SK-N-SH (cell line): ENCODE measurements at regions not wholly inside any gene's neighbourhood (a gene's known extent, or its start where the extent isn't known, plus 50 kb on each side); places are given as distances from the start of the nearest gene placed in this dataset.

Source experiments
- CTCF ChIA-PET: fragments of 300-600, 350-600 bp; formaldehyde crosslinking; extraction: SDS; loops from one replicate; lab custom pipeline; 2021; lab: Yijun Ruan, JAX
- POLR2A ChIA-PET: fragments of 350-600 bp; sonication (Branson Sonifier 250); formaldehyde crosslinking; extraction: SDS; loops from one replicate; lab custom pipeline; 2020; ENCODE audit warnings: antibody characterized with exemption, inconsistent platforms; lab: Yijun Ruan, JAX
- DNase-seq: peaks from one replicate; pipeline ENCODE4 v3.0.0; 2012
- H2AFZ ChIP-seq: fragments of 200-600 bp; sonication (generic); 2 replicates; pipeline ENCODE4 v1.8.1; 2016; ENCODE audit warnings: antibody characterized with exemption, mild to moderate bottlenecking, low read depth
- H3F3A ChIP-seq: fragments of 200-600 bp; sonication (generic); replicated peaks from 2 replicates; pipeline ENCODE3; 2016; ENCODE audit warnings: antibody characterized with exemption, mild to moderate bottlenecking; ENCODE audit not compliant: insufficient read depth
- H3K27ac ChIP-seq, 2 experiments: fragments of 200-500 bp in 1 of 2; fragments of 200-600 bp in 1 of 2; sonication (Bioruptor generic) in 1 of 2; sonication (generic), shearing (Covaris generic) in 1 of 2; 2 replicates each; pipeline versions ENCODE4 v1.5.1 to v1.6.1; 2014 to 2016; ENCODE audit warnings: low read depth in 2 of 2, inconsistent platforms in 1 of 2, low read length in 1 of 2, mild to moderate bottlenecking in 1 of 2, mixed read lengths in 1 of 2
- H3K27me3 ChIP-seq: fragments of 200-600 bp; sonication (generic), shearing (Covaris generic); 2 replicates; pipeline ENCODE4 v1.6.1; 2016; ENCODE audit warnings: mixed run types; ENCODE audit not compliant: insufficient read depth
- H3K36me3 ChIP-seq, 2 experiments: fragments of 200-500 bp in 1 of 2; fragments of 200-600 bp in 1 of 2; sonication (Bioruptor generic) in 1 of 2; sonication (generic) in 1 of 2; replicated peaks in 1 of 2; 2 replicates each; pipeline versions ENCODE3 to v1.5.1; 2014 to 2016; ENCODE audit warnings: low read length in 1 of 2, mild to moderate bottlenecking in 1 of 2; ENCODE audit not compliant: insufficient read depth in 2 of 2, control insufficient read depth in 1 of 2
- H3K4me1 ChIP-seq, 2 experiments: fragments of 200-500 bp in 1 of 2; fragments of 200-600 bp in 1 of 2; sonication (Bioruptor generic) in 1 of 2; sonication (generic), shearing (Covaris generic) in 1 of 2; 2 replicates each; pipeline versions ENCODE4 v1.5.1 to v1.6.1; 2014 to 2016; ENCODE audit warnings: low read depth in 1 of 2, low read length in 1 of 2, mixed run types in 1 of 2; ENCODE audit not compliant: insufficient read depth in 2 of 2, control insufficient read depth in 1 of 2
- H3K4me2 ChIP-seq: fragments of 200-600 bp; sonication (generic), shearing (Covaris generic); 2 replicates; pipeline ENCODE4 v1.6.1; 2017; ENCODE audit warnings: mixed run types
- H3K4me3 ChIP-seq, 2 experiments: fragments of 200-500 bp in 1 of 2; fragments of 200-600 bp in 1 of 2; sonication (Bioruptor generic) in 1 of 2; sonication (generic), shearing (Covaris generic) in 1 of 2; 2 replicates each; pipeline versions ENCODE4 v1.5.1 to v1.8.1; 2014 to 2016; ENCODE audit warnings: low read depth in 2 of 2, inconsistent platforms in 1 of 2, low read length in 1 of 2, mild to moderate bottlenecking in 1 of 2, mixed read lengths in 1 of 2, moderate library complexity in 1 of 2
- H3K79me2 ChIP-seq: fragments of 200-600 bp; sonication (generic); 2 replicates; pipeline ENCODE4 v1.8.1; 2017; ENCODE audit warnings: mild to moderate bottlenecking; ENCODE audit not compliant: insufficient read depth
- H3K9ac ChIP-seq: fragments of 200-600 bp; sonication (generic); 2 replicates; pipeline ENCODE4 v1.6.1; 2017; ENCODE audit warnings: mixed run types
- H3K9me2 ChIP-seq: fragments of 200-600 bp; sonication (generic); 2 replicates; pipeline ENCODE4 v1.6.1; 2017; ENCODE audit warnings: mixed run types
- H3K9me3 ChIP-seq: fragments of 200-600 bp; sonication (generic); 2 replicates; pipeline ENCODE4 v1.6.1; 2017; ENCODE audit warnings: mixed run types, mild to moderate bottlenecking, moderate library complexity
- H4K20me1 ChIP-seq: fragments of 200-600 bp; sonication (generic); 2 replicates; pipeline ENCODE4 v1.6.1; 2017; ENCODE audit warnings: mild to moderate bottlenecking, mixed run types; ENCODE audit not compliant: insufficient read depth
- CTCF ChIP-seq: fragments of 200-600 bp; sonication (generic); IDR thresholded peaks from 2 replicates; pipeline ENCODE4 v1.6.1; 2017; ENCODE audit warnings: antibody characterized with exemption, mild to moderate bottlenecking, moderate library complexity
- ELF1 ChIP-seq: IDR thresholded peaks from 2 replicates; pipeline ENCODE4 v1.4.0; 2012
- EP300 ChIP-seq, 2 experiments: IDR thresholded peaks; 2 replicates each; pipeline versions ENCODE4 v1.4.0 to v1.6.1; 2012; ENCODE audit warnings: borderline replicate concordance in 1 of 2, low read depth in 1 of 2, low read length in 1 of 2
- EZH2phosphoT487 ChIP-seq: fragments of 200-600 bp; sonication (generic); IDR thresholded peaks from 2 replicates; pipeline ENCODE4 v1.6.1; 2017; ENCODE audit warnings: low read depth, mixed run types, mild to moderate bottlenecking, antibody characterized with exemption, moderate library complexity, borderline replicate concordance
- FOSL2 ChIP-seq: IDR thresholded peaks from 2 replicates; pipeline ENCODE4 v1.4.0; 2012; ENCODE audit warnings: low read depth, mild to moderate bottlenecking, moderate library complexity, borderline replicate concordance
- FOXJ3 ChIP-seq: sonication (generic); formaldehyde crosslinking; IDR thresholded peaks from 2 replicates; pipeline ENCODE4 v1.5.1; 2020; ENCODE audit warnings: mild to moderate bottlenecking, missing genetic modification reagents
- FOXM1 ChIP-seq: IDR thresholded peaks from 2 replicates; pipeline ENCODE4 v1.4.0; 2012; ENCODE audit warnings: low read depth, mild to moderate bottlenecking
- GABPA ChIP-seq: IDR thresholded peaks from 2 replicates; pipeline ENCODE4 v1.4.0; 2012; ENCODE audit warnings: low read depth, mild to moderate bottlenecking
- MEF2A ChIP-seq: IDR thresholded peaks from 2 replicates; pipeline ENCODE4 v1.4.0; 2012; ENCODE audit warnings: low read depth, borderline replicate concordance
- NFIC ChIP-seq: IDR thresholded peaks from 2 replicates; pipeline ENCODE4 v1.4.0; 2012; ENCODE audit warnings: borderline replicate concordance
- PBX3 ChIP-seq: IDR thresholded peaks from 2 replicates; pipeline ENCODE4; 2012
- RAD21 ChIP-seq: IDR thresholded peaks from 2 replicates; pipeline ENCODE4 v1.6.1; 2012; ENCODE audit warnings: mild to moderate bottlenecking, low read length
- SIN3A ChIP-seq: IDR thresholded peaks from 2 replicates; pipeline ENCODE4 v1.6.1; 2012; ENCODE audit warnings: low read depth, mild to moderate bottlenecking, low read length, moderate library complexity, borderline replicate concordance
- SMC3 ChIP-seq: IDR thresholded peaks from 2 replicates; pipeline ENCODE4 v1.6.1; 2012; ENCODE audit warnings: low read depth, low read length, improper control_type of control experiment
- TAF1 ChIP-seq: IDR thresholded peaks from 2 replicates; pipeline ENCODE4 v1.6.1; 2012; ENCODE audit warnings: low read depth, mild to moderate bottlenecking, low read length, moderate library complexity, borderline replicate concordance
- TCF12 ChIP-seq: IDR thresholded peaks from 2 replicates; pipeline ENCODE4 v1.4.0; 2012
- USF1 ChIP-seq: IDR thresholded peaks from 2 replicates; pipeline ENCODE4 v1.4.0; 2012; ENCODE audit warnings: low read depth, borderline replicate concordance
- ZBTB33 ChIP-seq: IDR thresholded peaks from 2 replicates; pipeline ENCODE4 v1.4.0; 2012; ENCODE audit warnings: low read depth, borderline replicate concordance
- WGBS: methylation state at CpG from one replicate; pipeline ENCODE4 v1.1.6; 2017; ENCODE audit warnings: low lambda C conversion rate; 5-methylcytosine and 5-hydroxymethylcytosine counted together
- TF ChIP-seq, protein P1 (sequence below): fragments of 150-350 bp; IDR thresholded peaks from 2 replicates; pipeline ENCODE4 v1.6.1; 2017; ENCODE audit warnings: antibody characterized with exemption, low read length, low read depth, borderline replicate concordance

DNA sequence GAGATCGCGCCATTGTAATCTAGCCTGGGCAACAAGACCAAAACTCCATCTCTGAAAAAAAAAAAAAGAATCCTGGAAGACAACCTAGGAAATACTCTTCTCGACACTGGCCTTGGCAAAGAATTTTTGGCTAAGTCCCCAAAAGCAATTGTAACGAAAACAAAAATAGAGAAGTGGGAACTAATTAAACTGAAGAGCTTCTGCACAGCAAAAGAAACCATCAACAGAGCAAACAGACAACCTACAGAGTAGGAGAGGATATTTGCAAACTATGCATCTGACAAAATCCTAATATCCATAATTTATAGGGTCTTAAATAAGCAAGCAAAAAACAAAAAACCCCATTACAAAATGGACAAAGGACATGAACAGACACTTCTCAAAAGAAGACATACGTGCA lies 76.5 kb upstream of the DUSP21 start:
- Histone ChIP-seq H3K9me3 (no peaks in the 10 kb centered on the region; the same call in 1 of the 2 replicates), H3K27ac (no peak overlapping the region), H3K36me3 (no peaks in the 10 kb centered on the region), H3K4me3 (no peak overlapping the region), H2AFZ (no peak overlapping the region), H3K27me3 (peaks cover 8% of the 10 kb centered on the region; the same call in 1 of the 2 replicates), H3K9ac (no peak overlapping the region), H3K4me1 (no peaks in the 10 kb centered on the region; a peak in 1 of 4 replicates), H3K79me2 (no peaks in the 10 kb centered on the region), H3K9me2 (no peaks in the 10 kb centered on the region), H4K20me1 (no peaks in the 10 kb centered on the region), H3K4me2 (no peak overlapping the region), H3F3A (no peaks in the 10 kb centered on the region)
- WGBS = 63% methylated on average over 5 of the region's 5 CpGs
- TF ChIP-seq USF1 = no peak
- no peak for TF ChIP-seq EP300 (IDR thresholded peaks at IDR 0.05; ENCODE audit: borderline replicate concordance in 1 of 2, low read depth in 1 of 2, low read length in 1 of 2)
- TF ChIP-seq, protein P1, sequence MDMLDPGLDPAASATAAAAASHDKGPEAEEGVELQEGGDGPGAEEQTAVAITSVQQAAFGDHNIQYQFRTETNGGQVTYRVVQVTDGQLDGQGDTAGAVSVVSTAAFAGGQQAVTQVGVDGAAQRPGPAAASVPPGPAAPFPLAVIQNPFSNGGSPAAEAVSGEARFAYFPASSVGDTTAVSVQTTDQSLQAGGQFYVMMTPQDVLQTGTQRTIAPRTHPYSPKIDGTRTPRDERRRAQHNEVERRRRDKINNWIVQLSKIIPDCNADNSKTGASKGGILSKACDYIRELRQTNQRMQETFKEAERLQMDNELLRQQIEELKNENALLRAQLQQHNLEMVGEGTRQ = no peak
- no peak for TF ChIP-seq FOXM1
- no peak for TF ChIP-seq ZBTB33
- TF ChIP-seq CTCF = no peak
- no peak for TF ChIP-seq SMC3
- TF ChIP-seq FOXJ3 = no peak
- TF ChIP-seq TCF12 = no peak
- TF ChIP-seq TAF1 = no peak
- TF ChIP-seq SIN3A = no peak
- TF ChIP-seq ELF1 = no peak
- ChIA-PET CTCF (no interaction called here), POLR2A (no interaction called here)
- DNase-seq = no peak

- H3K79me2 ChIP-seq = no peaks in the 10 kb centered on the region
- ChIA-PET POLR2A (no interaction called here), CTCF (interaction anchor here (1.4 kb wide), 1 partner anchor 43 kb away, joined by 3 read pairs; no protein-coding TSS in a partner anchor)
- H3K9ac ChIP-seq = no peak overlapping the region
- no peaks in the 10 kb centered on the region for H3K36me3 ChIP-seq
- peaks cover 4% of the 10 kb centered on the region; the same call in 1 of the 2 replicates for H3K27me3 ChIP-seq
- no peak overlapping the region for H3K27ac ChIP-seq
- H2AFZ ChIP-seq = no peak overlapping the region
- H3K9me2 ChIP-seq = no peaks in the 10 kb centered on the region
- H4K20me1 ChIP-seq = no peaks in the 10 kb centered on the region
- DNase-seq = no peak
- no peak overlapping the region for H3K4me3 ChIP-seq
- no peaks in the 10 kb centered on the region; a peak in 1 of 4 replicates for H3K4me1 ChIP-seq
- H3K4me2 ChIP-seq = no peak overlapping the region
- H3F3A ChIP-seq = no peaks in the 10 kb centered on the region
- WGBS = 34% methylated on average over 2 of the region's 2 CpGs
- no peaks in the 10 kb centered on the region; the same call in 1 of the 2 replicates for H3K9me3 ChIP-seq
- TF ChIP-seq MEF2A = no peak
- TF ChIP-seq FOSL2 = no peak
- no peak for TF ChIP-seq SMC3
- TF ChIP-seq GABPA = no peak
- no peak for TF ChIP-seq TAF1
- no peak for TF ChIP-seq RAD21
- TF ChIP-seq PBX3 = no peak
- TF ChIP-seq EZH2phosphoT487 = no peak
- TF ChIP-seq NFIC = no peak
These were observed 78.3 kb upstream of the DUSP21 start for GRCh38 chrX:44765556-44765955.
